NCI-H1105 (cell line): ENCODE measurements at regions not wholly inside any gene's neighbourhood (a gene's known extent, or its start where the extent isn't known, plus 50 kb on each side); places are given as distances from the start of the nearest gene placed in this dataset.
"Not testable (repeated sequence)": the region's sequence is repeated elsewhere in the genome, so short reads cannot be mapped to it uniquely, and the experiment has no call there.

ENCODE experiments used
- DNase-seq: peaks from one replicate; lab custom pipeline; 2025; lab: John Stamatoyannopoulos, UW

DNA sequence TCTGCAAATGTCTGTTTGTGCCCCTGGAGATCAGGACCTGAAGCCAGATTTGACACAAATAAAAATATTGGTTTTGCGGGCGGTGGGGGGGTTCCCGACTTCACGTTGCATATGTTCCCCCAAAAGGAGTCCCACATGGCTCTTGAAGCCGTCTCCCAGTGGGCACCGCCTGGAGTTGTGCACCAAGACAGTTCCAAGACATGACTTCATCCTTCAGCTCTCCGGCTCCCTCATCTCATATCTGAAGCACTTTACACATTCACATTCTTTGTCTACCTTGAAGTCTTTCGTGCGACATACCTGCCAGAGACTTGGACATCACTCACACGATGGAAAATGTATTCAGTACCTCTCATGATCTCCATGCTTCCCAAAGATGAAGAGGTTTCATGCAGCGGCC lies 362.8 kb upstream of the FOXK1 start:
- no peak for DNase-seq

- DNase-seq = no peak
Measured at GRCh38 chr7:4325732-4326131, 356.4 kb upstream of the FOXK1 start.

- no peak for DNase-seq
Measured at GRCh38 chr7:4331711-4332110, 350.4 kb upstream of the FOXK1 start.

DNA sequence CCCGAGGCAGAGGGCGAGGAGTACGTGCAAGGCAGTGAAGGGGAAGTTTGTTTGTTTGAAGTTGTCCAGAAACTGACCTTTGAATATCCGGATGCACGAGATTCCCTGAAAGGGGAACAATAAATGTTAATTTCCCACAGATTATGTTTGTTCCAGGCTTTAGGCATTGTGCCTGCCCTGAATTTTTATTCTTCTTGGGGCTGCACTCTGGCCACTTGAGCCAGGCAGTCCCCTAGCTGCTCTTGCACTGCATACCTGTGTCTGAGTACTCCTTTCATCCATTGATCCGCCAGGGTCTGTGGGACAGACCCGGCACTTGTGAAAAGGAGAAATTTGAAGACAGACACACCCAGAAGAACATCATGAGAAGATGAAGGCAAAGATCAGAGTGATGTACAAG lies 343.5 kb upstream of the FOXK1 start:
- no peak for DNase-seq

DNA sequence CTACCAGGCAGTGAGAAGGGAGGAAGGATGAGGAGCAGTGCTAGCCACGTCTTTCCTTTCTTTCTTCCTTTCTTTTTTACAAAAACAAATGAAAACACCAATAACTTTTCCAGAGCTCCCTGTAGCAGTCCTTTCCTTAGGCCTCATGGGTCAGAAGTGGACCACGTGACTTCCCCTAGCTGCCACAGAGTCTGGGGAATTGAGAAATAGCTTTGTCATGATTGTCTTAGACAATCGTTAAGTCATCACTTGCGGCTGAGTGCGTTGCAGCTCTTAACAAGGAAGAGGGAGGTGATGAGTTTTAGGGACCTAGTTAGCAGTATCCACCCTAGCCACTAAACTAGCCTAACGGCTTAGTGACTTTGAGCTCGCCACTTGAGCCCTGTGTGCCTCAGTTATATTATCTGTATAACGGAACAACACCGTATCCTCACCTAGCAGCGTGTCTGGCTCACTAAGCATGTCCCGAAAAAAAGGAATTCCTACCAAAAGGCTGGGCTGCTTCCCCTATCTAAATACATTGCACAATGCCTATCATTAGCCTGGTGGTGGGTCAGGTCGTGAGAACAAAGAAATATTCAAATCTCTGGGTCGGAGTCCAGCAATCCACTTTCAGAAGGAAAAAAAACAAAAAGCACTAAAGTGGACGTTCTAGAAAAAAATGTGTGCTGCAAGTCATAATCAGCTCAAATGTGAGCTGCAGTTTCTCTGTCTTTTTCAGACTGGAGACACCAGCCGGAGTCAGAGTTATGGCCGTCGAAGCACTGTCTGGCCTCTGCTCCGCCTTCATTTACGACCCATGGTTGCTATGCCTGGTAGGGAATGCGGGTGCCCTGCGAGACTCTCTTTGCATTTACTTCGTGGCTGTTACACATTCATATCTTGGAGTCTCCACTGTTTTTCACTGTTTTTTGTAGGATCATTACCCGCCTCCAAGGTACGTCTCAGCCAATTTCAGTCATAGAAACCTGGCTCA lies 338.5 kb upstream of the FOXK1 start:
- DNase-seq = no peak

DNA sequence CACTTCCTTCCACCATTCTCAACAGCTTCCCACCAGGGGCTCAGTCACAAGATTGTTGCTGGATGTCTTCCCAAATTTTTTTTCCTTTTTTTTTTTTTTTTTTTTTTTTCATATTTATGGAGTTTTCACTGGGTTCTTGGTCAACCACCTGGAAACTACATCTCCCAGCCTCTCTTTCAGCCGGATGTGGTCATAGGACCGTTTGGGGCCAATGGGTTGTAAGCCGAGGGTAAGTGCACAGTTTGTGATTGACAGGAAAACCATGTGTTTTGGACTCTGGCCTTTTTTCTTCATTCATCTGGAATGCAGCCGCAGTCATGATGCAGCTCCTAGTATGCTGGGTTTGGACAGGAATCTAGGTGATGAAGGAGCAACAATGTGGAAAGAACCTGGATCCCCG lies 337.1 kb upstream of the FOXK1 start:
- DNase-seq = no peak

GRCh38 chr7:4352069-4352468 lies 330.0 kb upstream of the FOXK1 start:
- no peak for DNase-seq

- no peak for DNase-seq
Measured at GRCh38 chr7:4361774-4362173, 320.3 kb upstream of the FOXK1 start.

DNA sequence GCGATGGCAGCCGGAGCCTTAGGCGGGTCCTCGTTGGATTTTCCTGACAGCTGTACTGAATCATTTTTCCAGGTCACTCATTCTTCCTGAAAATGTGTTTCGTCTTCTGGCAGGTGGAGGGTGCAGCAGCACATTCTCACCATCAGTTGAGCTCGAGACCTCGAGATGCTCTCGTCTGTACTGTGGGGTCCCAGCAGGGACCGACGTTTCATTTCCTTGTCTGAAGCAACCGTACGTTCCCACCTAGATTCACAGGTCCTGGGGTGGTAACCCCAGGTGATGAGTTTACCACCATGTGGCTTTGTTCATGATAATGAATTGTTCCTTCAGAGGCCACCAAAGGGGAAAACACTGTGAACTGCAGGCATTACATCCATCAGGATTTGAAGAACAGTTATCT lies 298.5 kb upstream of the FOXK1 start:
- no peak for DNase-seq

GRCh38 chr7:4386190-4386589 lies 295.9 kb upstream of the FOXK1 start:
- DNase-seq = no peak

DNA sequence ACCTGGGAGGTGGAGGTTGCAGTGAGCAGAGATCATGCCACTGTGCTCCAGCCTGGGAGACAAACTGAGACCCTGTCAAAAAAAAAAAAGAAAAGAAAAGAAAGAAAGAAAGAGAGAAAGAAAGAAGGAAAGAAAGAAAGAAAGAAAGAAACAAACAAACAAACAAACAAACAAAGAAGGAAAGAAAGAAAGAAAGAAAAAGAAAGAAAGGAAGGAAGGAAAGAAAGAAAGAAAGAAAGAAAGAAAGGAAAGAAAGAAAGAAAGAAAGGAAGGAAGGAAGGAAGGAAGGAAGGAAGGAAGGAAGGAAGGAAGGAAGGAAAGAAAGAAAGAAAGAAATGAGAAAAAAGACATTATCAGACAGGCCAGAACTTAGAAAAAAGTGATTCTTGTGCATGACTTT lies 291.0 kb upstream of the FOXK1 start:
- DNase-seq = not testable (repeated sequence)

- no peak for DNase-seq
Measured at GRCh38 chr7:4394736-4395135, 287.4 kb upstream of the FOXK1 start.

DNA sequence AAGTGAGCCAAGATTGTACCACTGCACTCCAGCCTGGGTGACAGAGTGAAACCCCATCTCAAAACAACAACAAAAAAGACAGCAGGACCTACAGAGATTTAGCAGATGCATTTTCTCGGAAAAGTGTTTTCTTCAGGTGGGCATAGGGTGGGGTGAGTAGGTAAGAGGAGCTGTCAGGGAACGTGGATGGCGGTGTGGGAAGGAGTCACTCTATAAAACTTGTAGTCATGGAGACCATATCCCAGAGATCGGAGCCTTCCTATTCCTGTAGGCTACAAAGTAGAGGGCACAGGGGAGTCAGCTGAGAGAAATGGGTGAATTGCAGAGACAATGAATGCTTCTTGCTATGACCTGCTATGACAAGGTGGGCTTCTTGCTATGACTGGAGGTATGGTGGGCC lies 283.0 kb upstream of the FOXK1 start:
- no peak for DNase-seq

GRCh38 chr7:4399596-4399995 lies 282.5 kb upstream of the FOXK1 start:
- no peak for DNase-seq

- no peak for DNase-seq
Measured at GRCh38 chr7:4406288-4407058, 275.6 kb upstream of the FOXK1 start.

DNA sequence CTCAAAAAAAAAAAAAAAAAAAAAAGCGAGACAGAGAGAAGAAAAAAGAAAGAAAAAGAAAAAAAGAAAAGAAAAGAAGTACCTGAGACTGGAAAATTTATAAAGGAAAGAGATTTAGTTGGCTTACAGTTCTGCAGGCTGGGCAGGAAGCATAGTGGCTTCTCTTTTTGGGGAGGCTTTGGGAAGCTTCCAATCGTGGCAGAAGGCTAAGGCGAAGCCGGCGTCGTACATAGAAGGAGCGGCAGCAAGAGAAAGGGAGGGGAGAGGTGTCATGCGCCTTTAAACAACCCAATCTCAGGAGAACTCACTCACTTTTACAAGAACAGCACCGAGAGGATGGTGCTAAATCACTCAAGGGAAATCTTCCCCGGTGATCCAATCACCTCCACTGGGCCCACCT lies 272.1 kb upstream of the FOXK1 start:
- DNase-seq = no peak

- DNase-seq = peak; percentile 25
Measured at GRCh38 chr7:4416396-4417056, 265.6 kb upstream of the FOXK1 start.

- DNase-seq = no peak
Measured at GRCh38 chr7:4428526-4428925, 253.6 kb upstream of the FOXK1 start.

DNA sequence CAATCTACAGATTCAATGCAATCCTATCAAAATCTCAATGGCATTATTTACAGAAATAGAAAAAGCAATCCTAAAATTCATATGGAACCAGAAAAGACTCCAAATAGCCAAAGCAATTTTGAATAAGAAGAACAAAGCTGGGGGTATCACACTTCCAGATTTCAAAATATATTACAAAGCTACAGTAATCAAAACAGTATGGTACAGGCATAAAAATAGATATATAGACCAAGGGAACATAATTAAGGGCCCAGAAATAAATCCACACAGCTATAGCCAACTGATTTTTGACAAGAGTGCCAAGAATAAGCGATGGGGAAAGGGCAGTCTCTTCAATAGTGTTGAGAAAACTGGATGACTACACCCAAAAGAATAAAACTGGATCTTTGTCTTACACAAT lies 251.9 kb upstream of the FOXK1 start:
- DNase-seq = no peak

DNA sequence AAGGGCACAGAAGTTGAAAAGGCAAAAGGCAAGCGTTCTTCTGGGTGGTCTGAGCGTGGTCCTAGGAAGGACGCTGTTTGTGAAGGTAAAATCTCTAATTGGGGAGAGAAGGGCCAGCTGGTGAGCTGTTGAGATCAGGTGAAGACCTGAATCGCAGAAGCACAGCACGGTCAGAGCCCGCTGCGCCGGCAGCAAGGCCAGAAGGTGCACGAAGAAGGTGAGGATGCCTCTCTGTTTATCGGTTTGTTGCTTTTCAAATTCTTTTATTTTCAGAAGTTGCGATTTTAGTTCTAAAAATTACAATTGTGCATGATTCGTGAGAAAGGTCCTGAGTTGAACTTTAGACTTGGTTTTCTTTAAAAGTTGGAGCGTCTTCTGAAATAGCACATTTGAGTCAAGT lies 247.8 kb upstream of the FOXK1 start:
- no peak for DNase-seq

GRCh38 chr7:4436361-4436895 lies 245.7 kb upstream of the FOXK1 start:
- DNase-seq = no peak

DNA sequence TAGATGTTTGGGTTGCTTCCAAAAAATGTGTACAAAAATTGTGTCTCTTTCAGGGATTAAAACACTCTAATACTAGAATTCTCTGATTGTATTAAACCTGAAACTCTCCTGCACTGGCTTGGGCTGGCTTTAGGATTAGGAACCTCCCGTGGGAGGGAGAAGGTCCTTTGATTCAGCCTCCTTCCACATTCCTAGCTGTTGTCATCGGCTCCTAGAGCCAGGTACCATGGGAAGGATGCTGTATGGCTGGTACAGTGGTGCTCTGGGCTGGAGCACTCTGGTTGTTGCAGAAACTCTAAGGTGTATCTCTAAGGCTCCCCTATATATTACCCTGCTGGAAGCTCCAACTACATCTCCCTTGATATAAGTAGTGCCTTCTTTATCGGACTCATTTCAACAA lies 245.2 kb upstream of the FOXK1 start:
- DNase-seq = no peak
